ENCODE measurements at regions not wholly inside any gene's neighbourhood (a gene's known extent, or its start where the extent isn't known, plus 50 kb on each side); places are given as distances from the start of the nearest gene placed in this dataset.
"Not testable (repeated sequence)": the region's sequence is repeated elsewhere in the genome, so short reads cannot be mapped to it uniquely, and the experiment has no call there.

- peak; percentile 82 for DNase-seq (ENCODE audit: low read depth in 2 of 2)
Measured at GRCh38 chr13:50740052-50740741, 103.3 kb downstream of the DLEU7 start.

GRCh38 chr13:50742353-50742752, 101.1 kb downstream of the DLEU7 start:
- no peak for DNase-seq (ENCODE audit: low read depth in 2 of 2)

GRCh38 chr13:50742968-50743367, 100.5 kb downstream of the DLEU7 start:
- no peak for DNase-seq (ENCODE audit: low read depth in 2 of 2)

- DNase-seq (ENCODE audit: low read depth in 2 of 2) = no peak
Measured at GRCh38 chr13:50744116-50744660, 99.3 kb downstream of the DLEU7 start.

DNA sequence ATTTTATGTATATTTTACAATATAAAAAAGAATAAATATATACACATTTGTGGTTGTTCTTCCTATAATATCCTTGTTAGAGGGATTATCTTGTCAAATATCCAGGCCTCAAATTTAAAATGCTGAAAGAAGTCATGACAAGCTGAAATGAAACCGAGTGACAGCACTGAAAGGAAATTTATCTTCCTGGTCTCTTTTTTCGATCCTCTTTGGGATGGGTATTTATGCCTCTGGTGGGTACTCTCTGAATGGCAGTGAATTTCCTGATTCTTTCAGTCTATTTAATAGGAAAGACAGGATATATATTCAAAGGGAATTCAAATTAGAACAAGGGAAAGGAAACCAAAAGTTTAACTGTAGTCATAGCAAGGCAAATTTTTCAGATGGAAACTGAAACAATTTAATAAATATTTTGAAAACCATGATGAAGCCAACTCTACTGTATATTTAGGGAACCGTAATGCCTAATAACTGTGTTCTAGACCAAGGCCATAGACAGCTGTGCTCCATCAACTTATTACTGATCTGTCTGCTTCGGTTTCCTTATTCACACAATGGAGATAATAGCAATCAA, 97.9 kb downstream of the DLEU7 start:
- no peak for DNase-seq (ENCODE audit: low read depth in 2 of 2)

DNA sequence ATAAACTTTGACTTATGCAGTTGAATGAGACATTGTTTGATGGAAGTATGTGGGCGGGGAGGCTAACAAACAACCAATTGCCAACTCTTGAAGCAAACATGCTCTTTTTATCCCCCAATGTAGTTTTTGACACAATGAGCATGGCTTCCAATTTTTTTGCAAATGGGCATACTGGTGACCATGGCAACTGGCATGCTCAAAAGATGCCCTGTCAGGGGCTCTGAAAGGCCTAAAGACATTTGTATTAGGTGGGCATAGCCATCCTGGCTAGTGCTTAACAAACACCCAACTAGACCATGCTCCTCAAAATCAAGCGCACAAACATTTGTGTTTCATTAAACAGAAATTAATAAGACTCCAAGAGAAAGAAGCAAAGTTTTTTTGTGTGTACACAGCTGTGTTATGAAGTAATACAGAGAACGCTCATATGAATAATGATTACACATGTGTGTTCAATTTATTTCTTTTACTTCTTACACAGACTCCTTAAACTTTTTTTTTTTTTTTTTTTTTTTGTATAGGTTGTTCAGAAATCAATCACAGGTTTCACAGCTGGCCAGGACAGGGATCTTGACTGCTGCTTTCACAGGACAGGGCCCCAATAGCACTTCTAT, 95.6 kb downstream of the DLEU7 start:
- DNase-seq (ENCODE audit: low read depth in 2 of 2) = peak; percentile 34 to 36

- DNase-seq (ENCODE audit: low read depth in 2 of 2) = not testable (repeated sequence)
Measured at GRCh38 chr13:50753221-50753620, 90.3 kb downstream of the DLEU7 start.

DNA sequence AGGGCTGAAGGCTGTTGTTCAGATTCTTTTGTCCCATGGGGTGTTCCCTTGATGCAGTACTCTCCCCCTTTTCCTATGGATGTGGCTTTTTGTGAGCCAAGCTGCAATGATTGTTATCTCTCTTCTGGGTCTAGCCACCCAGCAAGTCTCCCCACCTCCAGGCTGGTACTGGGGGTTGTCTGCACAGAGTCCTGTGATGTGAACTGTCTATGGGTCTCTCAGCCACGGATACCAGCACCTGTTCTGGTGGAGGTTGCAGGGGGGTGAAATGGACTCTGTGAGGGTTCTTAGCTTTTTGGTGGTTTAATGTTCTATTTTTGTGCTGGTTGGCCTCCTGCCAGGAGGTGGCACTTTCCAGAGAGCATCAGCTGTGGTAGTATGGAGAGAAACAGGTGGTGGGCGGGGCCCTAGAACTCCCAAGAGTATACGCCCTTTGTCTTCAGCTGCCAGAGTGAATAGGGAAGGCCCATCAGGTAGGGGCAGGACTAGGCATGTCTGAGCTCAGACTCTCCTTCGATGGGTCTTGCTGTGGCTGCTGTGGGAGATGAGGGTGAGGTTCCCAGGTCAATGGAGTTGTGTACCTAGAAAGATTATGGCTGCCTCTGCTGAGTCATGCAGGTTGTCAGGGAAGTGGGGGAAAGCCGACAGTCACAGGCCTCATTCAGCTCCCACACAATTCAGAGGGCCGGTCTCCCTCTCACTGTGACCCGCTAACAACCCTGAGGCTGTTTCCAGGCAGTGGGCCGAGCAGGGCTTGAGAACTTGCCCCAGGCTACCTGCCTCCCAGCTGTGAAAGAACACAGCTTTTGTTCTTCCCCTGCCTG, 87.4 kb downstream of the DLEU7 start:
- not testable (repeated sequence) for DNase-seq (ENCODE audit: low read depth in 2 of 2)

DNA sequence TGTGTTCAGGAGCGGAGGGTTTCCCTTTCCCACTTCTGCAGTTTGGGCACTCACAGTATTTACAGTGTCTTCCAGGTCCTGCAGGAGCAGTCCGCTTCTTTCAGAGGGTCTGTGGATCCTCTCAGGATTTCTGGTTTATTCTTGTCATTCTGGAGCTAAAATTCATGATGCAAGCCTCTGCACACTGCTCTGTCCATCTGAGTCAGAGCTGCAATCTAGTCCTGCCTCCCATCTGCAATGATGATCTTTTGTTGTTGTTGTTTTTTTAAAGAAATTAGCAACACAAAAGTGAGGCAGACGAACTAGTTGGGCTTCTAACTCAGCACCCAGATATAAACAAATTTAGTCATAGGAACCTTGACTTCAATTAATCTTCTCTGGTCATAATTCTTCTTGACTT, 86.5 kb downstream of the DLEU7 start:
- no peak for DNase-seq (ENCODE audit: low read depth in 2 of 2)

DNA sequence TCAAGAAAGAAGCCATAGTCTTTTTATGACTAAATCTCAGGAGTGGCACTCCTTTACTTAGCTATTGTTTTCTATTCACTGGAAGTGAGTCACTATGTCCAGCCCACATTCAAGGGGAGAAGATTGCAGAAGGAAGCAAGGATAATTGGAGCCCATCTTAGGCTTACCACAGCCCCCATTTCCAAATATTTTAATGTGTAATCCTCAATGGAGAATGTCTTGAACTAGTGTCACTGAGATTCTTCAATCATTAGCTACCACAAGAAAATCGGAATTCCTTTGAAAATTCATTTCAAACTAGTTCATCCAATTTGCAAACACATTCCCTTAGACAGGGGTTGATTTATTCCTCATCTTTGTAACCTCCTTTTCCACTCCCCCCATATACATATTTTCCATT, 84.7 kb downstream of the DLEU7 start:
- DNase-seq (ENCODE audit: low read depth in 2 of 2) = no peak

DNA sequence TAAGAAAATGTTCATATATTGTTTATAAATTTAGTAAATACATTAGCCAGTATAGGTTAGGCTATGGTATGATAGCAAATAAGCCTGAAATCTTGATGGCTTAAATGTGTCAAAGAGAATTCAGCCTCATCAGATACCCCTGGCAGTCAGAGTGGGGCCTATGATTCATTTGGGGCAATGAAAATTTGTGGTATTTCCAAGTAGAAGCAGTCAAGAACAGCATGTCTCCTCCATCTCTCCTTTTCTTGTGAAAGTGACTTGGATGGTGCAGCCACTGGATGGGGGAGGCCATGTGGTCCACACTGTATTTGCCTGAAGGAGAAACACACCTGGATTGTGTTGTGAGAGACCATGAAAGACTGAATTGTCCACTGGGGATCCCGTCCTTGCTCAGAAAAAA, 82.7 kb downstream of the DLEU7 start:
- no peak for DNase-seq (ENCODE audit: low read depth in 2 of 2)

DNA sequence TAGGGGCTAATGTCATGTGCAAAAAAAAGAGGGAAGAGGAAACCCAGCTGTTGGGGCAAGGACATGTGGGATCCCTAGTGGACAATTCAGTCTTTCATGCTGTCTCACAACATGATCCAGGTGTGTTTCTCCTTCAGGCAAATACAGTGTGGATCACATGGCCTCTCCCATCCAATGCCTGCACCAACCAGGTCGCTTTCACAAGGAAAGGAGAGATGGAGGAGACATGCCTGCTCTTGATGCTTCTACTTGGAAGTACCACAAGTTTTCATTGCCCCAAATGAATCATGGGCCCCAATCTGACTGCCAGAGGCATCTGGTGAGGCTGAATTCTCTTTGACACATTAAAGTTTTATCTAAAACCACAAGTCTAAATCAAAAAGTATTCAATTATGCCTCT, 82.1 kb downstream of the DLEU7 start:
- DNase-seq (ENCODE audit: low read depth in 2 of 2) = no peak

DNA sequence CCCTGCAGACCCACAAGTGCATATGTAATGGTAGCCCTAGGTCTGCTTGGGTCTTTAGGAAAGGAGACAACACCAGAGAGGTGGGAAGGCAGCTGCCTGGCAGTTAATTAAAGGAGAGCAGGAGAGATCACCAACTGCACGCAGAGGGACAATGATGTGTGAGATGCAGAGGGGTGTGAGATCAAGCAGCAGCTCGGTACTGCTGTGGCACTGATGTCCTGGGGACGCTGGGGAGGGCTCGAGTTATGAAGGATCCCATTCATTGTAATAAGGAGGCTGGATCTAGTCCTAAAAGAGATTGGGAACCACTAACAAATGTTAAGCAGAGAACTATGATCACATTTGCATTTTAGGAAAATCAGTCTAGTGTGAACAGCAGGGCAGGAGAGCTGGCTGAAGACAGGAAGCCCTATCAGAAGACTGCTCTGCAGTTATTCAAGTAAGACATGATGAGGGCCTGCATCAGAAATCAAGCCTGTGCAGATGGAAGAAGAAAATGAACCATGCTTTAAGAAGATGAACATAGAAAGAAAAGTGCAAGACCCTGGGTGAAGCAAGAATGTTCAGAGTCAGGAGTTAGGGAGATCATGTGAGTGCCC, 80.4 kb downstream of the DLEU7 start:
- DNase-seq (ENCODE audit: low read depth in 2 of 2) = no peak

GRCh38 chr13:50766013-50766412, 77.5 kb downstream of the DLEU7 start:
- DNase-seq (ENCODE audit: low read depth in 2 of 2) = no peak

DNA sequence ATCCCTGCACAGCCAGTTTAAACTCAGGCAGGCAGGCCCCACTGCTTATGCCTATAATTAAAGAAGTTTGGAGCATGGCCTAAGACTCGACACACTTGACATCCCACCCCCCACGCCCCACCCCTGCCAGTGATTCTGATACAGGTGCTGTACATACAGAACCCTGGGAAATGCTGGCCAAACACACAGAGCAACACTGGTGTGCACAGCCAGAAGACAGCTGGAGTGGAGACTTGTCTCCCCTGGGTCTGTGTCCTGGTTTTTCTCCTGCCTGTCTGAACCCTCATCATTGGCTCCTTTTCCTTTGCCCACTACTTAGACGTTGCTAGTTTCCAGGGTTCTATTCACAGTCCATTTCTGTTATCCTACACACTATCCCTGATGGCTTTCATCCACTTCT, 76.8 kb downstream of the DLEU7 start:
- no peak for DNase-seq (ENCODE audit: low read depth in 2 of 2)

DNA sequence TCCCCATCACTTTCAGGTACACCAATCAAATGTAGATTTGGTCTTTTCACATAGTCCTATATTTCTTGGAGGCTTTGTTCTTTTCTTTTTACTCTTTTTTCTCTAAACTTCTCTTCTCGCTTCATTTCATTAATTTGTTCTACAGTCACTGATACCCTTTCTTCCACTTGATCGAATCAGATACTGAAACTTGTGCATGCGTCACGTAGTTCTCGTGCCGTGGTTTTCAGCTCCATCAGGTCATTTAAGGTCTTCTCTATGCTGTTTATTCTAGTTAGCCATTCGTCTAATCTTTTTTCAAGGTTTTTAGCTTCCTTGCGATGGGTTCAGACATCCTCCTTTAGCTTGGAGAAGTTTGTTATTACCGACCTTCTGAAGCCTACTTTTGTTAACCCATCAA, 70.6 kb downstream of the DLEU7 start:
- not testable (repeated sequence) for DNase-seq (ENCODE audit: low read depth in 2 of 2)

Measured in fibroblast of skin of left quadriceps (primary cell).